ENCODE measurements at regions not wholly inside any gene's neighbourhood (a gene's known extent, or its start where the extent isn't known, plus 50 kb on each side); places are given as distances from the start of the nearest gene placed in this dataset.

DNA sequence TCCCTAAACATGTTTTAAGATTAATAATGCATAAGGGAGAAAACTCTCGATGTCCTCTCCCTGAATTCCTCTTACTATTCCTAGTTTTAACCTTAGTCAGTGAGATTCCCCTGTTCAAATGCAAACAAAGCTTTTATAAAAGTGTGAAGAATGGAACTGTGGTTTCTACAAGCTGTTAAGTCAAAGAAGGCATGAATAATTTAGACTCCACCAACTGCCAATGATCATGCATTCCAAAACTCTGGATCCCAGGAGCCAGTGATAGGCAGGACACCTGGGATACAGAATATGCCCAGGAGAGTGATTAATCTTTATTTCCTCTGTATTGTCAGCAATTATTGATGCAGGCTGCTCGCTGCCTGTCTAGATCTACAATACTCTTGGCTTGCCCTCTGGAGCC lies 190.3 kb upstream of the ATF7IP start:
- Histone ChIP-seq H3K9me3 (ENCODE audit: control insufficient read depth, low read length) (no peaks in the 10 kb centered on the region), H3K4me2 (ENCODE audit: low read length) (no peak overlapping the region), H3K36me3 (ENCODE audit: control insufficient read depth, insufficient read depth, low read length) (no peaks in the 10 kb centered on the region), H3K4me3 (ENCODE audit: low read depth, low read length) (no peak overlapping the region), H3K79me2 (no peaks in the 10 kb centered on the region), H2AFZ (no peak overlapping the region), H3K9ac (no peak overlapping the region), H3K4me1 (no peaks in the 10 kb centered on the region), H3K27me3 (ENCODE audit: control insufficient read depth, insufficient read depth, low read length) (no peaks in the 10 kb centered on the region), H3K27ac (no peak overlapping the region)
- TF ChIP-seq, protein P1, sequence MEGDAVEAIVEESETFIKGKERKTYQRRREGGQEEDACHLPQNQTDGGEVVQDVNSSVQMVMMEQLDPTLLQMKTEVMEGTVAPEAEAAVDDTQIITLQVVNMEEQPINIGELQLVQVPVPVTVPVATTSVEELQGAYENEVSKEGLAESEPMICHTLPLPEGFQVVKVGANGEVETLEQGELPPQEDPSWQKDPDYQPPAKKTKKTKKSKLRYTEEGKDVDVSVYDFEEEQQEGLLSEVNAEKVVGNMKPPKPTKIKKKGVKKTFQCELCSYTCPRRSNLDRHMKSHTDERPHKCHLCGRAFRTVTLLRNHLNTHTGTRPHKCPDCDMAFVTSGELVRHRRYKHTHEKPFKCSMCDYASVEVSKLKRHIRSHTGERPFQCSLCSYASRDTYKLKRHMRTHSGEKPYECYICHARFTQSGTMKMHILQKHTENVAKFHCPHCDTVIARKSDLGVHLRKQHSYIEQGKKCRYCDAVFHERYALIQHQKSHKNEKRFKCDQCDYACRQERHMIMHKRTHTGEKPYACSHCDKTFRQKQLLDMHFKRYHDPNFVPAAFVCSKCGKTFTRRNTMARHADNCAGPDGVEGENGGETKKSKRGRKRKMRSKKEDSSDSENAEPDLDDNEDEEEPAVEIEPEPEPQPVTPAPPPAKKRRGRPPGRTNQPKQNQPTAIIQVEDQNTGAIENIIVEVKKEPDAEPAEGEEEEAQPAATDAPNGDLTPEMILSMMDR (IDR thresholded peaks at IDR 0.05): no peak

GRCh38 chr12:14185427-14186192 lies 179.9 kb upstream of the ATF7IP start:
- Histone ChIP-seq H3K36me3 (ENCODE audit: control insufficient read depth, insufficient read depth, low read length) (no peaks in the 10 kb centered on the region), H2AFZ (no peak overlapping the region), H3K4me2 (ENCODE audit: low read length) (no peak overlapping the region), H3K27me3 (ENCODE audit: control insufficient read depth, insufficient read depth, low read length) (no peaks in the 10 kb centered on the region), H3K9ac (no peak overlapping the region), H3K4me3 (ENCODE audit: low read depth, low read length) (no peak overlapping the region), H3K9me3 (ENCODE audit: control insufficient read depth, low read length) (no peaks in the 10 kb centered on the region), H3K4me1 (no peaks in the 10 kb centered on the region), H3K27ac (no peak overlapping the region), H3K79me2 (no peaks in the 10 kb centered on the region)
- TF ChIP-seq, protein P1 (IDR thresholded peaks at IDR 0.05): peak; percentile 65

DNA sequence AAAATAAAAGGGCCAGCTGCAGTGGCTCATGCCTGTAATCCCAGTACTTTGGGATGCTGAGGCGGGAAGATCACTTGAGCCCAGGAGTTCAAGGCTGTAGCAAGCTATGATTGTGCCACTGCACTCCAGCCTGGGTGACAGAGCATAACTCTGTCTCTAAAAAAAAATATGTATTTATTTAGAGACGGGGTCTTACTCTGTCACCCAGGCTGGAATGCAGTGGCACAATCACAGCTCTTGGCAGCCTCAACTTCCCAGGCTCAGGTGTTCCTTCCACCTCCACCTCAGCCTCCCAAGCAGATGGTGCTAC lies 179.3 kb upstream of the ATF7IP start:
- no peak overlapping the region for H3K9ac ChIP-seq
- H3K4me2 ChIP-seq (ENCODE audit: low read length): no peak overlapping the region
- TF ChIP-seq, protein P1 (IDR thresholded peaks at IDR 0.05): no peak
- no peaks in the 10 kb centered on the region for H3K79me2 ChIP-seq
- H3K9me3 ChIP-seq (ENCODE audit: control insufficient read depth, low read length): no peaks in the 10 kb centered on the region
- no peak overlapping the region for H3K27ac ChIP-seq
- H3K27me3 ChIP-seq (ENCODE audit: control insufficient read depth, insufficient read depth, low read length): no peaks in the 10 kb centered on the region
- H3K4me3 ChIP-seq (ENCODE audit: low read depth, low read length): no peak overlapping the region
- H3K36me3 ChIP-seq (ENCODE audit: control insufficient read depth, insufficient read depth, low read length): no peaks in the 10 kb centered on the region
- no peak overlapping the region for H2AFZ ChIP-seq
- no peaks in the 10 kb centered on the region for H3K4me1 ChIP-seq

GRCh38 chr12:14187002-14187401 lies 178.5 kb upstream of the ATF7IP start:
- Histone ChIP-seq H3K4me3 (ENCODE audit: low read depth, low read length) (no peak overlapping the region), H3K27me3 (ENCODE audit: control insufficient read depth, insufficient read depth, low read length) (no peaks in the 10 kb centered on the region), H3K27ac (no peak overlapping the region), H3K4me1 (no peaks in the 10 kb centered on the region), H3K4me2 (ENCODE audit: low read length) (no peak overlapping the region), H3K36me3 (ENCODE audit: control insufficient read depth, insufficient read depth, low read length) (no peaks in the 10 kb centered on the region), H2AFZ (no peak overlapping the region), H3K79me2 (no peaks in the 10 kb centered on the region), H3K9me3 (ENCODE audit: control insufficient read depth, low read length) (no peaks in the 10 kb centered on the region), H3K9ac (no peak overlapping the region)
- TF ChIP-seq, protein P1 (IDR thresholded peaks at IDR 0.05): no peak

GRCh38 chr12:14187966-14188365 lies 177.5 kb upstream of the ATF7IP start:
- no peaks in the 10 kb centered on the region for H3K4me1 ChIP-seq
- no peaks in the 10 kb centered on the region for H3K27me3 ChIP-seq (ENCODE audit: control insufficient read depth, insufficient read depth, low read length)
- no peak overlapping the region for H3K4me2 ChIP-seq (ENCODE audit: low read length)
- H3K36me3 ChIP-seq (ENCODE audit: control insufficient read depth, insufficient read depth, low read length): no peaks in the 10 kb centered on the region
- no peak overlapping the region for H3K4me3 ChIP-seq (ENCODE audit: low read depth, low read length)
- no peaks in the 10 kb centered on the region for H3K9me3 ChIP-seq (ENCODE audit: control insufficient read depth, low read length)
- TF ChIP-seq, protein P1 (IDR thresholded peaks at IDR 0.05): no peak
- H2AFZ ChIP-seq: no peak overlapping the region
- no peak overlapping the region for H3K9ac ChIP-seq
- no peak overlapping the region for H3K27ac ChIP-seq
- no peaks in the 10 kb centered on the region for H3K79me2 ChIP-seq
